ENCODE measurements at regions not wholly inside any gene's neighbourhood (a gene's known extent, or its start where the extent isn't known, plus 50 kb on each side); places are given as distances from the start of the nearest gene placed in this dataset.

GRCh38 chr7:98565103-98565502, 52.0 kb upstream of the NPTX2 start:
- peaks cover 0 to 21% (median 0%) of the 10 kb centered on the region in 4 donors for H3K9me3 ChIP-seq
- DNase-seq (ENCODE audit: low spot score in 2 of 2), result no peak
- 41 to 43% methylated on average over 3 of the region's 3 CpGs for WGBS, 2 donors
- H3K27ac ChIP-seq, result no peak overlapping the region
- no peak for TF ChIP-seq EP300 (IDR thresholded peaks at IDR 0.05)
- peaks cover 0 to 7% (median 0%) of the 10 kb centered on the region in 4 donors for H3K4me1 ChIP-seq
- no peaks in the 10 kb centered on the region for H3K36me3 ChIP-seq
- no peak overlapping the region for H3K4me3 ChIP-seq
- no peaks in the 10 kb centered on the region for H3K27me3 ChIP-seq

GRCh38 chr7:98562871-98563495, 54.1 kb upstream of the NPTX2 start:
- Histone ChIP-seq H3K9me3 (peaks cover 0 to 20% (median 0%) of the 10 kb centered on the region in 4 donors), H3K4me3 (no peak overlapping the region), H3K27ac (no peak overlapping the region), H3K36me3 (no peaks in the 10 kb centered on the region), H3K4me1 (no peaks in the 10 kb centered on the region), H3K27me3 (no peaks in the 10 kb centered on the region)
- WGBS, 2 donors, result 41 to 55% methylated on average over 5 of the region's 5 CpGs
- TF ChIP-seq EP300 (IDR thresholded peaks at IDR 0.05) (no peak), CTCF (IDR thresholded peaks at IDR 0.05) (no peak), POLR2A (IDR thresholded peaks at IDR 0.05) (no peak)
- no peak for DNase-seq (ENCODE audit: low spot score in 2 of 2)

GRCh38 chr7:98562381-98562823, 54.7 kb upstream of the NPTX2 start:
- H3K4me3 ChIP-seq, result no peak overlapping the region
- H3K4me1 ChIP-seq, result no peaks in the 10 kb centered on the region
- H3K9me3 ChIP-seq, result peaks cover 0 to 20% (median 0%) of the 10 kb centered on the region in 4 donors
- H3K36me3 ChIP-seq, result no peaks in the 10 kb centered on the region
- H3K27ac ChIP-seq, result no peak overlapping the region
- DNase-seq (ENCODE audit: low spot score in 2 of 2), result no peak
- no peaks in the 10 kb centered on the region for H3K27me3 ChIP-seq
- TF ChIP-seq POLR2A (IDR thresholded peaks at IDR 0.05) (no peak), CTCF (IDR thresholded peaks at IDR 0.05) (no peak), EP300 (IDR thresholded peaks at IDR 0.05) (no peak)

- no peak for DNase-seq (ENCODE audit: low spot score in 2 of 2)
- WGBS, 2 donors, result 48 to 61% methylated on average over 3 of the region's 3 CpGs
- Histone ChIP-seq H3K27ac (no peak overlapping the region), H3K4me3 (no peak overlapping the region), H3K4me1 (no peaks in the 10 kb centered on the region), H3K9me3 (peaks cover 0 to 20% (median 0%) of the 10 kb centered on the region in 4 donors), H3K36me3 (no peaks in the 10 kb centered on the region), H3K27me3 (no peaks in the 10 kb centered on the region)
- TF ChIP-seq POLR2A (IDR thresholded peaks at IDR 0.05), result no peak
- TF ChIP-seq CTCF (IDR thresholded peaks at IDR 0.05), result no peak
- no peak for TF ChIP-seq EP300 (IDR thresholded peaks at IDR 0.05)
Observed at GRCh38 chr7:98559958-98560357, 57.1 kb upstream of the NPTX2 start.

- WGBS, 2 donors, result 91 to 93% methylated on average over 3 of the region's 3 CpGs
- Histone ChIP-seq H3K9me3 (peaks cover 0 to 13% (median 0%) of the 10 kb centered on the region in 4 donors), H3K36me3 (no peaks in the 10 kb centered on the region), H3K27me3 (no peaks in the 10 kb centered on the region), H3K27ac (no peak overlapping the region), H3K4me1 (no peaks in the 10 kb centered on the region), H3K4me3 (no peak overlapping the region)
- TF ChIP-seq POLR2A (IDR thresholded peaks at IDR 0.05) (no peak), EP300 (IDR thresholded peaks at IDR 0.05) (no peak), CTCF (IDR thresholded peaks at IDR 0.05) (no peak)
- no peak for DNase-seq (ENCODE audit: low spot score in 2 of 2)
Observed at GRCh38 chr7:98559219-98559618, 57.9 kb upstream of the NPTX2 start.

Data from tibial nerve (tissue), 4 donors.